HL-60 (cell line): ENCODE measurements at regions not wholly inside any gene's neighbourhood (a gene's known extent, or its start where the extent isn't known, plus 50 kb on each side); places are given as distances from the start of the nearest gene placed in this dataset.

Experiments used
- POLR2AphosphoS5 ChIP-seq: IDR thresholded peaks from 2 replicates; pipeline ENCODE4 v1.6.1; 2012; ENCODE audit warnings: low read depth
- TF ChIP-seq, protein P1 (sequence below): IDR thresholded peaks from one replicate; pipeline ENCODE4 v1.5.1; 2011; ENCODE audit warnings: low read length, control low read depth, inconsistent platforms; ENCODE audit not compliant: insufficient read depth

DNA sequence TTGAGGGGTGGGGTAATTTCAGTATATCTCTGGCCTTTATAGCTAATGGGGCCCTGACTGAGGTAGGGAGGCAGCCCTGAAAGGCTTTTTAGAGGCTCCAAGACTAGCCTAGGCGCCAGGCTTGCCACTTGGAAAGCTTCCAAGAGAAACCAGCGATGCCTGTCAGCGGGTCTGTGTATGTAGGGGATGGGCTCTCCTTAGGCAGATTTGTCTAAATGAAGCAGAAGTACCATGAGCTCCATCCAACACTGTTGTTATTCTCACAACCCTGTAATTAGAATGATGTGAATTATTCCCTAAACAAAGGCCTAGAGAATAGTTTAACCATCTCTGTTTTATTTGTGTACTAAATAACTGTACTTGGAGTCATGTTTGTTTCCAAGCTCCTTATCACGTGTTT lies 138.1 kb downstream of the B3GNT2 start:
- TF ChIP-seq, protein P1, sequence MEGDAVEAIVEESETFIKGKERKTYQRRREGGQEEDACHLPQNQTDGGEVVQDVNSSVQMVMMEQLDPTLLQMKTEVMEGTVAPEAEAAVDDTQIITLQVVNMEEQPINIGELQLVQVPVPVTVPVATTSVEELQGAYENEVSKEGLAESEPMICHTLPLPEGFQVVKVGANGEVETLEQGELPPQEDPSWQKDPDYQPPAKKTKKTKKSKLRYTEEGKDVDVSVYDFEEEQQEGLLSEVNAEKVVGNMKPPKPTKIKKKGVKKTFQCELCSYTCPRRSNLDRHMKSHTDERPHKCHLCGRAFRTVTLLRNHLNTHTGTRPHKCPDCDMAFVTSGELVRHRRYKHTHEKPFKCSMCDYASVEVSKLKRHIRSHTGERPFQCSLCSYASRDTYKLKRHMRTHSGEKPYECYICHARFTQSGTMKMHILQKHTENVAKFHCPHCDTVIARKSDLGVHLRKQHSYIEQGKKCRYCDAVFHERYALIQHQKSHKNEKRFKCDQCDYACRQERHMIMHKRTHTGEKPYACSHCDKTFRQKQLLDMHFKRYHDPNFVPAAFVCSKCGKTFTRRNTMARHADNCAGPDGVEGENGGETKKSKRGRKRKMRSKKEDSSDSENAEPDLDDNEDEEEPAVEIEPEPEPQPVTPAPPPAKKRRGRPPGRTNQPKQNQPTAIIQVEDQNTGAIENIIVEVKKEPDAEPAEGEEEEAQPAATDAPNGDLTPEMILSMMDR = no peak
- TF ChIP-seq POLR2AphosphoS5 = no peak
